Posterior cingulate gyrus (tissue), 11 donors: ENCODE measurements at regions not wholly inside any gene's neighbourhood (a gene's known extent, or its start where the extent isn't known, plus 50 kb on each side); places are given as distances from the start of the nearest gene placed in this dataset.

Source experiments
- DNase-seq, 10 donors: peaks; one replicate each; pipeline versions ENCODE4 v3.0.0 to v3.0.0-alpha.2; 2020 to 2021; ENCODE audit warnings: mixed read lengths in 3 of 10
- intact Hi-C: fragments of 100-400 bp; cut with DNase I; formaldehyde crosslinking; loops from one replicate; pipeline ENCODE4 v1.15.1; 2023

DNA sequence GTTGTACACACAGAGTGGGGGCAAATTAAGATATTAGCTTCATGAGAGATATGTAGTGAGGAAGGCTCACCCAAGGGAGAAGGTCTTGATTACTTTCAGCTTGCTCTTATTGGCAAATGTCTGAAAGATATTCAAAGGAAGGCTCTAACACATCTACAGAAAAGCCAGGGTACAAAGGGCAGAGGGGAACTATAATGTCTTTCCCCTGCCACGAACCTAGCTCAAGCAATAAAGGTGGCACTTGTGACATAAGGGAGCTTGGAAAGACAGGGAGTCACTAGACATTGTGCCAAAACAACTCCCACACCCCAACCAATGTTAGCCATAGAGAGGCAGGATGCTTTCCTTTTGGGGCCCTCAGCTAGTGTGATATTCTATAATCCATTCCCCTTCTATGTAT is 52.2 kb upstream of the SOX9 start:
- no peak for DNase-seq
- intact Hi-C loops: no loop called here

DNA sequence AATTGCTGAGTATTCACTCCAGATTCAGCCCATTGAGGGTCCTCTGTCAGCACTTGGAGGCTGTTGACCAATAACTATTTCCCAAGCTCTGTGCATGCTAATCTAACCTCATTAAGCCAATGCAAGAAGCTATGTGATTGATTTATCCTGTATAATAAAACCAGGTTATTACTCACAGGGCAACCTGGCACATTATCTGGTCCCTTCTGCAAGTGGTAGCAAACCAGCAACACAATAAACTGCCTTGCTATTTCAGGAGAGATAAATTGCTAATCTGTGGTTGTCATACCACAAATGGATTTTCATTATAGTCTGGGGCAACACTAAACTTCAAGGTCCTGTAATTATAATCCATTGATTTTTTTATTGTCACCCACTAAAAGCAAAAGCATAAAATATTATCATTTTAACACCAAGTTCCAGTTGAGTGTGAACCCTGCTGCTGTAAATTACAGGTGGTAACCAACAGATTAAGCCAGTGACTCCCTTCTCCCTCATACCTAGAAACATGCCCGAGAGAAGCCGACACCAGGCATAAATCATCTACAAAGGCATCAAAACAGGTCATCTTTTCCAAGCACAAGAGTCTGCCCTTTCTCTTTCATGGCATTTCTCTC is 51.1 kb upstream of the SOX9 start:
- intact Hi-C loops: no loop called here
- no peak for DNase-seq
